IPS DF 6.9 (cell line): ENCODE measurements at regions not wholly inside any gene's neighbourhood (a gene's known extent, or its start where the extent isn't known, plus 50 kb on each side); places are given as distances from the start of the nearest gene placed in this dataset.
"Not testable (repeated sequence)": the region's sequence is repeated elsewhere in the genome, so short reads cannot be mapped to it uniquely, and the experiment has no call there.

Experiments used
- DNase-seq: peaks from one replicate; pipeline ENCODE4 v3.0.0-alpha.2; 2013; ENCODE audit warnings: low read depth, low spot score
- H3K27ac ChIP-seq: one replicate; pipeline ENCODE4 v1.5.1; 2013; ENCODE audit warnings: low read length, control low read depth
- H3K27me3 ChIP-seq: 2 replicates; pipeline ENCODE4 v1.6.1; 2013; ENCODE audit warnings: mild to moderate bottlenecking, low read length; ENCODE audit not compliant: control insufficient read depth, insufficient read depth
- H3K36me3 ChIP-seq: 2 replicates; pipeline ENCODE4 v1.6.1; 2013; ENCODE audit warnings: low read length; ENCODE audit not compliant: control insufficient read depth, insufficient read depth
- H3K4me1 ChIP-seq: 2 replicates; pipeline ENCODE4 v1.6.1; 2013; ENCODE audit warnings: low read length; ENCODE audit not compliant: control insufficient read depth, insufficient read depth
- H3K4me3 ChIP-seq: 2 replicates; pipeline ENCODE4 v1.5.1; 2013; ENCODE audit warnings: mild to moderate bottlenecking, low read length
- H3K9me3 ChIP-seq: 2 replicates; pipeline ENCODE4 v1.6.1; 2013; ENCODE audit warnings: low read length, inconsistent platforms; ENCODE audit not compliant: control insufficient read depth, insufficient read depth
- WGBS: extraction: QIAGEN DNeasy Blood & Tissue Kit; methylation state at CpG from one replicate; pipeline ENCODE4 v1.1.7; 2013; ENCODE audit warnings: mixed read lengths, missing lambda C conversion rate; ENCODE audit not compliant: insufficient read length, insufficient coverage; 5-methylcytosine and 5-hydroxymethylcytosine counted together

DNA sequence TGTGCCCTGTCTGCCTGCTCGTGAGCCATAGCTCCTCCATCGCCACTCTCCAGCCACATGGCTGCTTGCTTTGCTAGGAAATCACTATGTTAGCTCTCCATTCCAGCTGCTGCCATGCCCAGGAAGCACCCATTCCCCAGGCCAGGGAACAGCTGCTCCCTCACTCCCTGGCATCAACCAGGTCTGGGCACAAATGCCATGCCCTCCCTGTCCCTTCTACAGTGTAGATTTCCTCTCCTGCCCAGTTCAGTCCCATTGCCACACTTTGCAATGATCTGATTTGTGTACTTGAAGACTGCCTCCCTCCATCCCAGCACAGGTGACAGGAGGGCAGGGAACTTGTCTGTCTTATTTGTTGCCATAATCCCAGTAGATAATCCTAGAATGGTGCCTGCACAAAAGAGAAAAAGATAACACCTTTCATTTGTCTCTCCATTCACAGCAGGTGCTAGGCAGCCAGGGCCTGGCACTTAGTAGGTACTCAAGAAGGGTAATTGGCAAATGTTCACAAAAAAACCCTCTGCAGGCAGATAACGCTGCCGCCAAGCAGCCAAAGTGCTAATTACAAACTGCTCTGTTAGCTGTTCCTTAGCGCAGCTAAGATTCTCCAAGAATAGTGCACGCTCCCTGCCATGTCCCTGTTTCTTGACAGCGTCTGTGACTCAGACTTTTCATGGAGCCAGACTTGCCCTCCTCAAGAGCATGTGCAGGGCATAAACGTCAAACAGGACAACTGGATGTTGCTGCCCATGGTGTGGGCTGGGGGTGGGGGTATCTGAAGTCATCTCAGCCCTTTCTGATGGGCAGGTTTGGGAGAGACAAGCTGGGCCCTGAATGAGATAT lies 69.1 kb downstream of the ARL6IP4 start:
- no peaks in the 10 kb centered on the region for H3K36me3 ChIP-seq
- WGBS = no CpG with 5 or more reads among the region's 8 CpGs
- no peak overlapping the region for H3K27ac ChIP-seq
- H3K4me3 ChIP-seq = no peak overlapping the region
- no peaks in the 10 kb centered on the region for H3K27me3 ChIP-seq
- no peak for DNase-seq
- H3K4me1 ChIP-seq = no peaks in the 10 kb centered on the region
- no peaks in the 10 kb centered on the region for H3K9me3 ChIP-seq

- WGBS = no CpG with 5 or more reads among the region's 3 CpGs
- not testable (repeated sequence) for DNase-seq, H3K27me3 ChIP-seq, H3K4me1 ChIP-seq, H3K36me3 ChIP-seq, H3K4me3 ChIP-seq, H3K9me3 ChIP-seq, H3K27ac ChIP-seq
Observed at GRCh38 chr12:123047892-123048291, 67.4 kb downstream of the ARL6IP4 start.

GRCh38 chr12:123047289-123047688 lies 66.8 kb downstream of the ARL6IP4 start:
- Histone ChIP-seq H3K27me3 (no peaks in the 10 kb centered on the region), H3K4me1 (no peaks in the 10 kb centered on the region), H3K36me3 (no peaks in the 10 kb centered on the region), H3K4me3 (no peak overlapping the region), H3K9me3 (no peaks in the 10 kb centered on the region), H3K27ac (no peak overlapping the region)
- WGBS = no CpG with 5 or more reads among the region's 1 CpG
- DNase-seq = no peak

GRCh38 chr12:123046431-123046830 lies 66.0 kb downstream of the ARL6IP4 start:
- H3K4me3 ChIP-seq = no peak overlapping the region
- no peaks in the 10 kb centered on the region for H3K36me3 ChIP-seq
- DNase-seq = no peak
- H3K27ac ChIP-seq = no peak overlapping the region
- H3K4me1 ChIP-seq = no peaks in the 10 kb centered on the region
- H3K9me3 ChIP-seq = no peaks in the 10 kb centered on the region
- no peaks in the 10 kb centered on the region for H3K27me3 ChIP-seq
- no CpG with 5 or more reads among the region's 3 CpGs for WGBS

DNA sequence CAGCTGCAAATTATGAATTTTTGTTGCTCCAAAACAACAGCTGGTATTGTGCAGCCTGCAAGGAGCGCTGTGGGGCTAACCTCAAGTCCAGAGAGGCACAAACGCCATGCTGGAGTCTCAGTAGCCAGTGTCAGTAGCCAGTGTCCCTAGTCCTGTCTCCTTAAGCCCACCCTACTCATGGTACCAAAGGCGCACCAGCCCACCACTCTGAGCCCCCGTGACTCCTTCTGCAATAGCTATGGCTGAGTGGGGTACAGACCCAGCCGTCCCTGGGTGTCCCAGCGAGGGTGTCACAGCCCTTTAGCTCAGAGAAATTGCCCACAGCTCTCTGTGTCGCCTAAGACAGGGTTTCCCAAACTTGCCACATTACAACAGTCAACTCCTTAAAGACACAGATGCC lies 65.2 kb downstream of the ARL6IP4 start:
- H3K27me3 ChIP-seq = no peaks in the 10 kb centered on the region
- WGBS = no CpG with 5 or more reads among the region's 7 CpGs
- no peaks in the 10 kb centered on the region for H3K36me3 ChIP-seq
- H3K4me1 ChIP-seq = no peaks in the 10 kb centered on the region
- no peaks in the 10 kb centered on the region for H3K9me3 ChIP-seq
- no peak overlapping the region for H3K4me3 ChIP-seq
- no peak overlapping the region for H3K27ac ChIP-seq
- DNase-seq = no peak

- Histone ChIP-seq H3K27me3 (no peaks in the 10 kb centered on the region), H3K36me3 (no peaks in the 10 kb centered on the region), H3K9me3 (no peaks in the 10 kb centered on the region), H3K4me1 (no peaks in the 10 kb centered on the region), H3K4me3 (no peak overlapping the region), H3K27ac (no peak overlapping the region)
- no peak for DNase-seq
- no CpG with 5 or more reads among the region's 1 CpG for WGBS
Observed at GRCh38 chr12:123044351-123044750, 63.9 kb downstream of the ARL6IP4 start.

GRCh38 chr12:123043536-123044001 lies 63.1 kb downstream of the ARL6IP4 start:
- Histone ChIP-seq H3K36me3 (no peaks in the 10 kb centered on the region), H3K27me3 (no peaks in the 10 kb centered on the region), H3K27ac (no peak overlapping the region), H3K4me3 (no peak overlapping the region), H3K9me3 (no peaks in the 10 kb centered on the region), H3K4me1 (no peaks in the 10 kb centered on the region)
- DNase-seq = peak; percentile 27
- no CpG with 5 or more reads among the region's 7 CpGs for WGBS

DNA sequence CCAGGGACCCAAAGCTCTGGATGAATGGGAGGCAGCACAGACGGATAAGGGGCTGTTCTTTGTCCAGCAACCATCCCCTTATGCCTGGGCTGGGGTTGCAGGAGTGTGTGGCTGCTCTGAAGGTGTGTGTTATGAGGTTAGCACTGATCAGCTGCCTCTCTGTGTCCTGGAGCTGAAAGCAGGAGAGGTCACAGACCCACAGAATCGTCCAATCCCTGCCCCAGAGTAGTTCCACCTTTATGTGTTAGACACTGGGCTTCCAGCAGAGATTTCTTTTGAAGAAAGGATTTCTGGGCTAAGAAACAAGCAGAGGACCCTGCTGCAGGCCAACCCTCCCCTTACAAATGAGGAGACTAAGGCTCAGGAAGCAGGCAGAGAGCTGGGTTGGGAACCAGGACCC lies 62.4 kb downstream of the ARL6IP4 start:
- H3K36me3 ChIP-seq = no peaks in the 10 kb centered on the region
- H3K27me3 ChIP-seq = no peaks in the 10 kb centered on the region
- no peak overlapping the region for H3K4me3 ChIP-seq
- no peak overlapping the region for H3K27ac ChIP-seq
- H3K9me3 ChIP-seq = no peaks in the 10 kb centered on the region
- no CpG with 5 or more reads among the region's 2 CpGs for WGBS
- no peak for DNase-seq
- no peaks in the 10 kb centered on the region for H3K4me1 ChIP-seq

- Histone ChIP-seq H3K27ac (no peak overlapping the region), H3K27me3 (no peaks in the 10 kb centered on the region), H3K4me1 (no peaks in the 10 kb centered on the region), H3K36me3 (no peaks in the 10 kb centered on the region), H3K4me3 (no peak overlapping the region), H3K9me3 (no peaks in the 10 kb centered on the region)
- WGBS = no CpG with 5 or more reads among the region's 17 CpGs
- DNase-seq = no peak
Observed at GRCh38 chr12:123041811-123042655, 61.6 kb downstream of the ARL6IP4 start.

DNA sequence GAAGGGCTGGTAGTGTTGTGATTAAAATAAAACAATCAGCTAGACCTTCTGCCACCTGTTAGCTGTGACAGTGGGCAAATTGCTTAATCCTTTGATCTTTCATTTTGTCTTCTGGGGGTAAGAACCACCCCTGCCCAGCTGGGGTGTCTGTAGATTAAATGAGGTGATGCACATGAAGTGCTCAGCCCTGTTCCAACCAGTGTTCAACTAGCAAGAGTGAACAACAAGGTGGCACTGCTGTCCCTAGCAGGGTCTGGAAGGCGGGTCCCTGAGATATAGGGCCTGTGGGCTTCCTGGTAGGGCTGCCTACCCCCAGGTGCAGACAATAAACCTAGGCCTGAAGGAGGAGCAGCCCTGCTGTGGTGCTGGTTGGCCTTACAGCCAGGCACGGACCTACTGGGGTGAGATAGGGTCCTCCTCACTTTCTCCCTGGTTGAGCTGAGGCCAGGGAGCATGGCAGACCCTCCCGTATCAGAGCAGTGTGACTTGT lies 60.6 kb downstream of the ARL6IP4 start:
- Histone ChIP-seq H3K4me3 (no peak overlapping the region), H3K27me3 (no peaks in the 10 kb centered on the region), H3K4me1 (no peaks in the 10 kb centered on the region), H3K27ac (no peak overlapping the region), H3K9me3 (no peaks in the 10 kb centered on the region), H3K36me3 (no peaks in the 10 kb centered on the region)
- WGBS = no CpG with 5 or more reads among the region's 3 CpGs
- no peak for DNase-seq
